A673 (cell line): ENCODE measurements at regions not wholly inside any gene's neighbourhood (a gene's known extent, or its start where the extent isn't known, plus 50 kb on each side); places are given as distances from the start of the nearest gene placed in this dataset.

ENCODE experiments used
- BruUV-seq: library from RNA; stranded (reverse); fragments of 400-500 nt; replicated peaks from 2 replicates; lab custom pipeline; 2021; lab: Mats Ljungman, UMichigan
- CTCF ChIA-PET: fragments of 300-600 bp; sonication (Branson Sonifier 250); formaldehyde crosslinking; loops from one replicate; lab custom pipeline; 2022; ENCODE audit warnings: antibody characterized with exemption; lab: Charles Lee
- POLR2A ChIA-PET: fragments of 300-600 bp; sonication (Branson Sonifier 250); formaldehyde crosslinking; loops from one replicate; lab custom pipeline; 2022; ENCODE audit warnings: antibody characterized with exemption; ENCODE audit not compliant: low non-redundant PET; lab: Charles Lee
- DNase-seq: peaks from one replicate; pipeline ENCODE4 v3.0.0-alpha.2; 2015; ENCODE audit warnings: low spot score
- H3K27ac ChIP-seq: fragments of 200-600 bp; sonication (generic); 2 replicates; pipeline ENCODE4 v1.5.1; 2016; ENCODE audit warnings: mixed run types, low read depth, mild to moderate bottlenecking, mixed read lengths, antibody characterized with exemption, low read length; ENCODE audit not compliant: poor library complexity, severe bottlenecking
- H3K27me3 ChIP-seq: fragments of 200-600 bp; sonication (generic); replicated peaks from 2 replicates; pipeline ENCODE4 v1.6.1; 2017; ENCODE audit warnings: mixed run types, low read depth, mild to moderate bottlenecking, mixed read lengths, antibody characterized with exemption, low read length; ENCODE audit not compliant: insufficient read depth, poor library complexity
- H3K36me3 ChIP-seq: fragments of 200-600 bp; sonication (generic); 2 replicates; pipeline ENCODE4 v1.6.1; 2016; ENCODE audit warnings: mixed run types, mild to moderate bottlenecking, mixed read lengths, antibody characterized with exemption, low read length; ENCODE audit not compliant: insufficient read depth, poor library complexity, severe bottlenecking
- H3K4me1 ChIP-seq: fragments of 200-600 bp; sonication (generic); 2 replicates; pipeline ENCODE4 v1.6.1; 2017; ENCODE audit warnings: mixed run types, mild to moderate bottlenecking, mixed read lengths, antibody characterized with exemption, low read length; ENCODE audit not compliant: insufficient read depth, poor library complexity, severe bottlenecking
- H3K4me3 ChIP-seq: fragments of 200-600 bp; sonication (generic); 2 replicates; pipeline ENCODE4 v1.5.1; 2016; ENCODE audit warnings: low read depth, mixed run types, mild to moderate bottlenecking, mixed read lengths, low read length; ENCODE audit not compliant: poor library complexity, severe bottlenecking
- H3K9me3 ChIP-seq: fragments of 200-600 bp; sonication (generic); 2 replicates; pipeline ENCODE4 v1.6.1; 2016; ENCODE audit warnings: mixed run types, low read depth, mild to moderate bottlenecking, mixed read lengths, antibody characterized with exemption, low read length; ENCODE audit not compliant: poor library complexity, severe bottlenecking
- EZH2 ChIP-seq: fragments of 200-600 bp; sonication (generic); IDR thresholded peaks from 2 replicates; pipeline ENCODE4 v1.6.1; 2017; ENCODE audit warnings: borderline replicate concordance, low read depth, mild to moderate bottlenecking, mixed read lengths, antibody characterized with exemption, low read length; ENCODE audit not compliant: poor library complexity, severe bottlenecking
- intact Hi-C: fragments of 100-400 bp; cut with micrococcal nuclease; formaldehyde crosslinking; loops from one replicate; pipeline ENCODE4 v1.10.0; 2022; ENCODE audit not compliant: unreplicated experiment
- TF ChIP-seq, protein P1 (sequence below): fragments of 300-800, 200-600 bp; sonication (generic); conservative IDR thresholded peaks from 2 replicates; pipeline ENCODE4 v1.5.1; 2017; ENCODE audit warnings: low read depth, mild to moderate bottlenecking, antibody characterized with exemption, low read length, moderate library complexity, mixed read lengths

DNA sequence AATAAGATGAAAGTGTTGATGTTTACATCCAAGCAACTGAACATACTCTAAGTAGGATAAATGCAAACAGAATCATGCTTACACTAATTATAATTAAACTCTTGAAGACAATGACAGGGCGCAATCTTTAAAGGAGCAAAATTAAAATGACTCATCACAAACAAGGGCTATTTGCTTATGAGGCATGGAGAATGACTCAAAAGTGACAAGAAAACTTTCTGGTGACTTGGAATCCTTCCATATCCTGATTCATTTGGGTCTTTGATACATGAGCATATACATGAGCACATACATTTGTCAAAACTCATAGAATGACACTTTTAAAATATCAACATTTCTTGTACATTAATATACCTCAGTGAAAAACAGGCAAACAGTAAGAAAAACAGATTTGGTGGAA, 1632.3 kb downstream of the KCNT2 start:
- Histone ChIP-seq H3K9me3 (no peaks in the 10 kb centered on the region), H3K27me3 (no peaks in the 10 kb centered on the region), H3K4me3 (no peak overlapping the region), H3K27ac (no peak overlapping the region), H3K36me3 (no peaks in the 10 kb centered on the region), H3K4me1 (no peaks in the 10 kb centered on the region)
- no TSS peak for BruUV-seq
- DNase-seq, result no peak
- POLR2A ChIA-PET, result no interaction called here
- CTCF ChIA-PET, result no interaction called here
- TF ChIP-seq EZH2, result no peak
- TF ChIP-seq, protein P1, sequence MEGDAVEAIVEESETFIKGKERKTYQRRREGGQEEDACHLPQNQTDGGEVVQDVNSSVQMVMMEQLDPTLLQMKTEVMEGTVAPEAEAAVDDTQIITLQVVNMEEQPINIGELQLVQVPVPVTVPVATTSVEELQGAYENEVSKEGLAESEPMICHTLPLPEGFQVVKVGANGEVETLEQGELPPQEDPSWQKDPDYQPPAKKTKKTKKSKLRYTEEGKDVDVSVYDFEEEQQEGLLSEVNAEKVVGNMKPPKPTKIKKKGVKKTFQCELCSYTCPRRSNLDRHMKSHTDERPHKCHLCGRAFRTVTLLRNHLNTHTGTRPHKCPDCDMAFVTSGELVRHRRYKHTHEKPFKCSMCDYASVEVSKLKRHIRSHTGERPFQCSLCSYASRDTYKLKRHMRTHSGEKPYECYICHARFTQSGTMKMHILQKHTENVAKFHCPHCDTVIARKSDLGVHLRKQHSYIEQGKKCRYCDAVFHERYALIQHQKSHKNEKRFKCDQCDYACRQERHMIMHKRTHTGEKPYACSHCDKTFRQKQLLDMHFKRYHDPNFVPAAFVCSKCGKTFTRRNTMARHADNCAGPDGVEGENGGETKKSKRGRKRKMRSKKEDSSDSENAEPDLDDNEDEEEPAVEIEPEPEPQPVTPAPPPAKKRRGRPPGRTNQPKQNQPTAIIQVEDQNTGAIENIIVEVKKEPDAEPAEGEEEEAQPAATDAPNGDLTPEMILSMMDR, result no peak
- intact Hi-C loops, result no loop called here

DNA sequence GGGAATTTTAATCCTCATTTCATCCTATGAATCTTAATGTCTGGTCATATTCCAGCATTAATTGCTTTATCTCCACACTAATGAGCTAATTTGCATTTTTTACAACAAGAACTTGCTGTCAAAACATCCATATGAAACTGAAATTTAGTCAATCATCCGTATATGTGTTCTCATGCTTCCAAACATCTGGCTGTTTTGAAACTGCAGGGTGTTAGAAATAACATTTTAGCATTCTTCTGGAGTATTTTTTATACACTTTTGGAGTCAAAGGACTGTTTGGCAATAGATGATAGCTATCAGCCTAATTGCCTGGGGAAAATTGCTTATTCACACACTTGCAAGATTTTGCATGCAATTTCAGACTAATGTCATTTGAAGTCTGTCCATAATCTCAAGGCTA, 1639.3 kb downstream of the KCNT2 start:
- H3K4me3 ChIP-seq, result no peak overlapping the region
- BruUV-seq, result no TSS peak
- H3K27ac ChIP-seq, result no peak overlapping the region
- CTCF ChIA-PET, result no interaction called here
- H3K27me3 ChIP-seq, result no peaks in the 10 kb centered on the region
- TF ChIP-seq, protein P1, result no peak
- TF ChIP-seq EZH2, result no peak
- intact Hi-C loops, result no loop called here
- DNase-seq, result no peak
- H3K4me1 ChIP-seq, result no peaks in the 10 kb centered on the region
- no peaks in the 10 kb centered on the region for H3K9me3 ChIP-seq
- POLR2A ChIA-PET, result no interaction called here
- H3K36me3 ChIP-seq, result no peaks in the 10 kb centered on the region

DNA sequence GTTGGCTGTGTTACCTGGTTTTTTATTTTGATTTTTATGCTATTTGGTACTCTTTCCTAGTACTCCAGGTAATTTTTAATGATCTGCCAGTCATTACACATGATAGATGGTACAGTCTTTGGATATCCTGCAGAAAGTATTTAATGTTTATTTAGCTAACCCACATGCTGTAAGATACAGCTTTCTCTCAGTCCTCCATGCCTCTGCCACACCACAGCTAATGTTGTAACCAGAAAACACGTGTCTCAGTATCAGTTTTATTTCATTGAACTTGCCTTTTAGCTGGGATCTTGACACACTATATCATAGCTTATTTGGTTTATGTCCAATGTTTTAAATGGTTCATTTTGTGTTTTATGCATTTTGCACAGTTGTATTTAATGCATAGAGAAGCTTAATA, 1648.4 kb downstream of the KCNT2 start:
- no peak for DNase-seq
- intact Hi-C loops, result no loop called here
- Histone ChIP-seq H3K4me3 (no peak overlapping the region), H3K27me3 (no peaks in the 10 kb centered on the region), H3K4me1 (no peaks in the 10 kb centered on the region), H3K27ac (no peak overlapping the region), H3K36me3 (no peaks in the 10 kb centered on the region), H3K9me3 (no peaks in the 10 kb centered on the region)
- BruUV-seq, result no TSS peak
- TF ChIP-seq, protein P1, result no peak
- TF ChIP-seq EZH2, result no peak
- ChIA-PET POLR2A (no interaction called here), CTCF (no interaction called here)
